Naive B cell (primary cell): ENCODE measurements at regions not wholly inside any gene's neighbourhood (a gene's known extent, or its start where the extent isn't known, plus 50 kb on each side); places are given as distances from the start of the nearest gene placed in this dataset.

Experiments
- ATAC-seq, 2 donors: fragments of 150-1000 bp; cut with Tn5 transposase; 2 replicates each; pipeline ENCODE4 v1.10.0; 2021; ENCODE audit warnings: low read depth in 2 of 2, mild to moderate bottlenecking in 2 of 2, moderate library complexity in 2 of 2
- DNase-seq: peaks from one replicate; pipeline ENCODE4 v3.0.0; 2022
- H3K27ac Mint-ChIP-seq, 6 donors: one replicate each; pipeline ENCODE4 v1.8.0; 2020 to 2022; ENCODE audit warnings: mild to moderate bottlenecking in 6 of 6, mixed read lengths in 6 of 6, moderate library complexity in 5 of 6, inconsistent platforms in 2 of 6
- H3K27me3 Mint-ChIP-seq, 3 donors: one replicate each; pipeline ENCODE4 v1.8.0; 2021 to 2022; ENCODE audit warnings: mixed read lengths in 3 of 3, mild to moderate bottlenecking in 1 of 3
- H3K36me3 Mint-ChIP-seq, 2 donors: one replicate each; pipeline ENCODE4 v1.8.0; 2020 to 2022; ENCODE audit warnings: mixed read lengths in 2 of 2, inconsistent platforms in 1 of 2, mild to moderate bottlenecking in 1 of 2
- H3K4me1 Mint-ChIP-seq, 3 donors: one replicate each; pipeline ENCODE4 v1.8.0; 2020 to 2022; ENCODE audit warnings: mixed read lengths in 3 of 3, inconsistent platforms in 1 of 3, mild to moderate bottlenecking in 1 of 3, moderate library complexity in 1 of 3
- H3K4me3 Mint-ChIP-seq, 8 donors: one replicate each; pipeline ENCODE4 v1.8.0; 2020 to 2022; ENCODE audit warnings: mild to moderate bottlenecking in 8 of 8, mixed read lengths in 8 of 8, moderate library complexity in 8 of 8, inconsistent platforms in 2 of 8
- H3K9me3 Mint-ChIP-seq, 7 donors: one replicate each; pipeline ENCODE4 v1.8.0; 2020 to 2022; ENCODE audit warnings: mixed read lengths in 7 of 7, mild to moderate bottlenecking in 5 of 7, inconsistent platforms in 2 of 7, moderate library complexity in 1 of 7

DNA sequence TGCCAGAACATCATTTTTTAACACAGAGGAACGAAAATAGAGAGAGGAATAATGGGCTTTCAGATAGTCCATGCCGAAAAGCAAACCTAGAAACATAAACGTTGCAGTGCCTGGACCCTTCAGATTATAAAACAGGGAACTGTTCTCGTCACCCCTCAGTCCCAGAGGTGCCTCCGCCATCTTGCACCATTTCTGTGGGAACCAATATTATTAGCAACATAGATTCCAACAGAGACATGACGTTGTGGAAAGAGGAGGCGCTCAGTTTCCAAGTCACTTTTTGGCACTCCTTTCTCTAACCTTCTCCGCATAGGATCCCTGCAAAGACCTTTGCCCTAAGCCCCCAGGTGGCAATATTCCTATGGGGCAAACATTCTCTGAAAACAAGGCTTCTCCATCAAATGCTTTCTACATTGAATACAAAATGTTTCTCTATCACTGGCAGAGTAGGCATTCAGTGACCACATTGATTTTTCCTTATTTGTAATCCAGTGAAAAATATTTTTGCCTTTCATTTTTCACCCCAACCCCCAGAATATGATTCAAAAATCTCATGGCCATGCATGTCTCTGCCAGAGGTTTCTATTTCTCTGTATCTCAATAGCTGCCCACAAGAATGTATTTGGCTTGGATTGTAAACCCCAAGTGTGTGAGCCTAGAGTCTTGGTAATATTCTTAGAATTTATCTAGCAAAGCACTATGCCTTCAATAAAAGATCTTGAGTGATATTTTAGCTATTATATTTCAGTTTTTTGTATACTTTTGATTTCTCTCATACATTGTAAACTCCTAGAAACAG is 500.8 kb upstream of the WWC1 start:
- no peak for DNase-seq
- Mint-ChIP-seq H3K36me3 (no peaks in the 10 kb centered on the region), H3K4me3 (no peak overlapping the region), H3K27ac (no peak overlapping the region), H3K9me3 (no peaks in the 10 kb centered on the region), H3K27me3 (no peaks in the 10 kb centered on the region), H3K4me1 (no peaks in the 10 kb centered on the region)
- no peak for ATAC-seq

- no peaks in the 10 kb centered on the region for H3K36me3 Mint-ChIP-seq
- H3K27ac Mint-ChIP-seq, result no peak overlapping the region
- H3K4me1 Mint-ChIP-seq, result no peaks in the 10 kb centered on the region
- no peaks in the 10 kb centered on the region for H3K9me3 Mint-ChIP-seq
- ATAC-seq (no peak), DNase-seq (no peak)
- no peak overlapping the region for H3K4me3 Mint-ChIP-seq
- H3K27me3 Mint-ChIP-seq, result no peaks in the 10 kb centered on the region
These were observed 498.9 kb upstream of the WWC1 start for GRCh38 chr5:167792514-167792913.

DNA sequence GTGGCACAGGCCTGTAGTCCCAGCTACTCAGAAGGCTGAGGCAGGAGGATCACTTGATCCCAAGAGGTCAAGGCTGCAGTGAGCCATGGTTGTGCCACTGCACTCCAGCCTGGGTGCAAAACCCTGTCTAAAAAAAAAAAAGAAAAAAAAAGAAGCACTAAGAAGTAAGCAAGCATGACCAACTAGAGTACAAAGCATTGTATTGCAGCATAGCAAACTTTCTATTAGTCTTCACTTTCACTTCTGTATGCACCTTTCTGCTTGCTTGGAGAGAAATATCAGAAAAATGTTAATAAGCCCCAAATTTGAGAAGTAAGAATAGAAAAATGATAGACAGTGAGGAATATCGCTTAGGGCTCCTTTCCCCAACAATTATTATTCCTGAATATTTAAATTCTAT is 497.7 kb upstream of the WWC1 start:
- Mint-ChIP-seq H3K36me3 (no peaks in the 10 kb centered on the region), H3K4me3 (no peak overlapping the region), H3K27me3 (no peaks in the 10 kb centered on the region), H3K9me3 (no peaks in the 10 kb centered on the region), H3K4me1 (no peaks in the 10 kb centered on the region), H3K27ac (no peak overlapping the region)
- no peak for ATAC-seq
- DNase-seq, result no peak

DNA sequence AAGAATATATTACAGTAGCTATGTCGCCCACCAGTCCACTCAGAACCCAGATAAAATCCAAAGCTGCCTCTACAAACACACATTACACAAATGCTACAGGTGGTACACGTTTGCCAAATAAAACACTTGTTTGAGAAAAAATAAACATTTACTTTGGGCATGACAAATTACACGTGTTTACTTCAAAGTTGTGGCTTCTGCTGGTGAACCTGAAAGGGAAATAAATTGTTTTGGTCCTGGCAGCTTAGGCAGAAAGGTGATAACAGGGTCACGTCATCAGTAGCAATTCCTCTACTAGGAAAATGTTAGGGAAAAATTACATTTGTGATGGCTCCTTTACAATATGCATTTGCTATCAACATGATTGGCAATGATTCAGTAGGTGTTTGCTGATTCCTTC is 497.3 kb upstream of the WWC1 start:
- DNase-seq (no peak), ATAC-seq (no peak)
- H3K4me3 Mint-ChIP-seq, result no peak overlapping the region
- H3K9me3 Mint-ChIP-seq, result no peaks in the 10 kb centered on the region
- no peaks in the 10 kb centered on the region for H3K36me3 Mint-ChIP-seq
- no peaks in the 10 kb centered on the region for H3K27me3 Mint-ChIP-seq
- no peaks in the 10 kb centered on the region for H3K4me1 Mint-ChIP-seq
- H3K27ac Mint-ChIP-seq, result no peak overlapping the region

GRCh38 chr5:167796672-167797071 is 494.8 kb upstream of the WWC1 start:
- DNase-seq (no peak), ATAC-seq (no peak)
- Mint-ChIP-seq H3K27me3 (no peaks in the 10 kb centered on the region), H3K4me3 (no peak overlapping the region), H3K9me3 (peaks cover 0 to 5% (median 0%) of the 10 kb centered on the region in 7 donors), H3K36me3 (no peaks in the 10 kb centered on the region), H3K4me1 (no peaks in the 10 kb centered on the region), H3K27ac (no peak overlapping the region)

DNA sequence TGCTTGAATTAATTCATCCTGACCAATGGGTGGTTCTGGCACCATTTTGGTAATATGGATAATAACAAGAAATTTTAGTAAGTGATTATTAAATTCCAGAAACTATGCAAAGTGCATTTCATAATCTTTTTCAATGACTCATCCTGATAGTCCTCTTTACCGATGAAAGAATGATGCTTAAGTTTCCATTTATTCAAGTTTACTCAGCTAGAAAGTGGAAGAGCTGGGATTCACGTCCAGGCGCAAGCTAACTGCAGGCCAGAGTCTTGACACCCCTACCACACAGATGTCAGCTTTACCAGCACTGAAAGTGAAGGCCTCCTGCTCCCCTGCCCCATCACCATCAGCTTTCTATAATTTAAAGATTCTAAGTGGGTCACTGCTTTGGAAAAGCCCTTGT is 493.5 kb upstream of the WWC1 start:
- no peaks in the 10 kb centered on the region for H3K36me3 Mint-ChIP-seq
- H3K4me3 Mint-ChIP-seq, result no peak overlapping the region
- H3K4me1 Mint-ChIP-seq, result no peaks in the 10 kb centered on the region
- peaks cover 0 to 5% (median 0%) of the 10 kb centered on the region in 7 donors for H3K9me3 Mint-ChIP-seq
- no peak overlapping the region for H3K27ac Mint-ChIP-seq
- ATAC-seq (no peak), DNase-seq (no peak)
- peaks cover 0 to 5% (median 0%) of the 10 kb centered on the region in 3 donors for H3K27me3 Mint-ChIP-seq

DNA sequence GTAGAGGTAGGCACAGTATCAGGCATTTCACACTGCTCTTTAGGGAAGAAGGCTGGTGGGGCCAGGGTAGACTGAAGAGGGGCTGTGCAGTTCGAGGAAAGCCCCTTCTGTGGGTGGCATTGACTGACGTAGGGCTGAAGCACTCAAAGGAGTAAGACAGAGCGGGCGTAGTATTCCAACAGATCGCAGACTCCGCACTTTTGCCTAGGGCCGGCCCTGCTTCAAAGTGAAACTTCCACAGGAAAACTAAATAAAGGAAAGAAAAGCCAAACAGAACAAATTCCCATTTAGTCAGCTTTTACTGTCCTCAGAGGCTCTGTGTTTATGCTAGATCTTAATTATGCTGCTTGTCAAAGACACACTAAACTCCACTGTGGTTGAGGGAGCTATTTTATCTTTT is 493.0 kb upstream of the WWC1 start:
- no peak overlapping the region for H3K4me3 Mint-ChIP-seq
- no peaks in the 10 kb centered on the region for H3K4me1 Mint-ChIP-seq
- H3K27me3 Mint-ChIP-seq, result peaks cover 0 to 5% (median 0%) of the 10 kb centered on the region in 3 donors
- no peak for ATAC-seq
- DNase-seq, result no peak
- H3K27ac Mint-ChIP-seq, result no peak overlapping the region
- H3K36me3 Mint-ChIP-seq, result no peaks in the 10 kb centered on the region
- peaks cover 0 to 5% (median 0%) of the 10 kb centered on the region in 7 donors for H3K9me3 Mint-ChIP-seq

DNA sequence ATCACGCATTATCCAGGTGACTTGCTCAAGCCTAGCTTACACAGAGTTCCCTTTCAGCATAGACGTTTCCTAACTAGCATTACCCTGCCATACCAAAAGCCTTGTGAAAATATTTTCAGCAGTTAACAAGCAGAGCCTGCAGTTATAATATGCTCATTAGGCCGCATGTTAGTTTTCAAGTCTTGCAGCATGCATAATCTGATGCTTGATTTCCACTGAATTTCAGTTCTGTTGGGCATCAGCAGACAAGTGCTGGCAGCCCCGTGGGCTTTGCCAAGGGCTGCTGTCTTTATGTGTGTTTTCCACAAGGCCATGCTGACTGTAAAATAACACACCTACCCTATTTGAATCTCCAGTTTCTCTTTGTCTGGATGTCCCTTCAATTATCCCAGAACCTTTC is 491.0 kb upstream of the WWC1 start:
- H3K4me1 Mint-ChIP-seq, result no peaks in the 10 kb centered on the region
- H3K4me3 Mint-ChIP-seq, result no peak overlapping the region
- H3K9me3 Mint-ChIP-seq, result peaks cover 0 to 5% (median 0%) of the 10 kb centered on the region in 7 donors
- ATAC-seq (no peak), DNase-seq (no peak)
- peaks cover 0 to 5% (median 0%) of the 10 kb centered on the region in 3 donors for H3K27me3 Mint-ChIP-seq
- H3K27ac Mint-ChIP-seq, result no peak overlapping the region
- no peaks in the 10 kb centered on the region for H3K36me3 Mint-ChIP-seq

- ATAC-seq (no peak), DNase-seq (no peak)
- Mint-ChIP-seq H3K27me3 (peaks cover 0 to 5% (median 0%) of the 10 kb centered on the region in 3 donors), H3K36me3 (no peaks in the 10 kb centered on the region), H3K27ac (no peak overlapping the region), H3K9me3 (peaks cover 0 to 5% (median 0%) of the 10 kb centered on the region in 7 donors), H3K4me3 (no peak overlapping the region), H3K4me1 (no peaks in the 10 kb centered on the region)
These were observed 489.4 kb upstream of the WWC1 start for GRCh38 chr5:167801999-167802398.

GRCh38 chr5:167802755-167803431 is 488.6 kb upstream of the WWC1 start:
- DNase-seq, result no peak
- no peak overlapping the region for H3K27ac Mint-ChIP-seq
- peaks cover 0 to 5% (median 0%) of the 10 kb centered on the region in 3 donors for H3K27me3 Mint-ChIP-seq
- ATAC-seq, result no peak
- no peak overlapping the region for H3K4me3 Mint-ChIP-seq
- H3K36me3 Mint-ChIP-seq, result no peaks in the 10 kb centered on the region
- H3K4me1 Mint-ChIP-seq, result no peaks in the 10 kb centered on the region
- H3K9me3 Mint-ChIP-seq, result peaks cover 0 to 5% (median 0%) of the 10 kb centered on the region in 7 donors

- ATAC-seq (no peak), DNase-seq (no peak)
- Mint-ChIP-seq H3K27me3 (peaks cover 0 to 5% (median 0%) of the 10 kb centered on the region in 3 donors), H3K36me3 (no peaks in the 10 kb centered on the region), H3K9me3 (peaks cover 0 to 5% (median 0%) of the 10 kb centered on the region in 7 donors), H3K4me3 (no peak overlapping the region), H3K27ac (no peak overlapping the region), H3K4me1 (no peaks in the 10 kb centered on the region)
These were observed 486.8 kb upstream of the WWC1 start for GRCh38 chr5:167804512-167805220.

GRCh38 chr5:167810573-167810972 is 480.9 kb upstream of the WWC1 start:
- DNase-seq (no peak), ATAC-seq (no peak)
- no peak overlapping the region for H3K4me3 Mint-ChIP-seq
- H3K27ac Mint-ChIP-seq, result no peak overlapping the region
- H3K36me3 Mint-ChIP-seq, result no peaks in the 10 kb centered on the region
- no peaks in the 10 kb centered on the region for H3K4me1 Mint-ChIP-seq
- no peaks in the 10 kb centered on the region for H3K9me3 Mint-ChIP-seq
- H3K27me3 Mint-ChIP-seq, result no peaks in the 10 kb centered on the region

GRCh38 chr5:167812871-167813270 is 478.6 kb upstream of the WWC1 start:
- H3K4me3 Mint-ChIP-seq, result peak overlapping the region in 1 of 8 donors; percentile 22
- ATAC-seq, result no peak
- no peak overlapping the region for H3K27ac Mint-ChIP-seq
- no peaks in the 10 kb centered on the region for H3K4me1 Mint-ChIP-seq
- no peaks in the 10 kb centered on the region for H3K36me3 Mint-ChIP-seq
- H3K27me3 Mint-ChIP-seq, result no peaks in the 10 kb centered on the region
- H3K9me3 Mint-ChIP-seq, result no peaks in the 10 kb centered on the region
- DNase-seq, result no peak

GRCh38 chr5:167813389-167813788 is 478.1 kb upstream of the WWC1 start:
- Mint-ChIP-seq H3K27me3 (no peaks in the 10 kb centered on the region), H3K9me3 (no peaks in the 10 kb centered on the region), H3K4me3 (no peak overlapping the region), H3K36me3 (no peaks in the 10 kb centered on the region), H3K4me1 (no peaks in the 10 kb centered on the region), H3K27ac (no peak overlapping the region)
- ATAC-seq, result no peak
- no peak for DNase-seq
